ENCODE measurements at regions not wholly inside any gene's neighbourhood (a gene's known extent, or its start where the extent isn't known, plus 50 kb on each side); places are given as distances from the start of the nearest gene placed in this dataset.

DNA sequence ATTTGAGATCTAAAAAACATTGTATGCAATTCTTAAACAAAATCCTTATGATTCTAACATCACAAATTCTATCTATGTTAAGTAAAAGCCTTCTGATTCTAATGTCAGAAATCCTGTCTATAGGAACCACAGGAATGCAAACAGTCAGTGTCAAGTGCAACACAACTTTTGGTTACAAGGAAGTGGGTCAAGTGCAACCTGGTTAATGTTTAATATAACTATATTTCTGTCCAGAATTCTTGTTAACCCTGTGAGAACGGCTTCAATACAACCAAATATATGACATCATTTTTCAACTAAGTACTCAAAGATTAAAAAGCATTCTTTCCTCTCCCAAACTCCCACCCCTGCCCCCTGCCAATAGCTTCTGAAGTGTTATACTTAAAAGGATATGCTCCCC, 107.9 kb upstream of the PLEKHA5 start:
- ChIA-PET CTCF (no interaction called here), POLR2A (no interaction called here)
- Histone ChIP-seq H2AFZ (ENCODE audit: low read depth, low read length) (no peak overlapping the region), H3K79me2 (ENCODE audit: control insufficient read depth, insufficient read depth, low read length) (no peaks in the 10 kb centered on the region), H3K27me3 (ENCODE audit: control insufficient read depth in 2 of 2, insufficient read depth in 2 of 2, low read length in 2 of 2) (no peaks in the 10 kb centered on the region), H3K4me2 (ENCODE audit: insufficient read depth, low read length) (no peak overlapping the region), H4K20me1 (replicated peaks; ENCODE audit: control insufficient read depth, extremely low read depth, insufficient read depth, low read length) (no peaks in the 10 kb centered on the region), H3K4me1 (ENCODE audit: control insufficient read depth, extremely low read depth, insufficient read depth, low read length) (peaks cover 10% of the 10 kb centered on the region), H3K9me3 (replicated peaks; ENCODE audit: control insufficient read depth, insufficient read depth, low read length) (no peaks in the 10 kb centered on the region), H3K27ac (ENCODE audit: insufficient read depth, low read depth, low read length) (no peak overlapping the region), H3K36me3 (ENCODE audit: control insufficient read depth in 2 of 2, extremely low read depth in 1 of 2, insufficient read depth in 2 of 2, low read length in 2 of 2) (no peaks in the 10 kb centered on the region), H3K4me3 (replicated peaks in 1 of 3; ENCODE audit: insufficient read depth in 1 of 3, low read depth in 1 of 3, low read length in 3 of 3) (no peak overlapping the region), H3K9me1 (replicated peaks; ENCODE audit: control insufficient read depth, extremely low read depth, insufficient read depth, low read length) (no peaks in the 10 kb centered on the region), H3K9ac (replicated peaks; ENCODE audit: extremely low read depth, insufficient read depth, low read length) (no peak overlapping the region)
- no peak for FAIRE-seq
- intact Hi-C loops (cut with micrococcal nuclease) (no loop called here), dilution Hi-C loops (cut with MboI; ENCODE audit: extremely low pct_ligation_motif_present, low sequenced_read_pairs) (no loop called here)
- BruUV-seq (replicated peaks) = no TSS peak
- DNase-seq (ENCODE audit: low read depth, low spot score) = no peak
- TF ChIP-seq GATA2 (IDR thresholded peaks at IDR 0.05; ENCODE audit: insufficient read depth, insufficient read length, low read depth, low read length) = no peak
- TF ChIP-seq, protein P1, sequence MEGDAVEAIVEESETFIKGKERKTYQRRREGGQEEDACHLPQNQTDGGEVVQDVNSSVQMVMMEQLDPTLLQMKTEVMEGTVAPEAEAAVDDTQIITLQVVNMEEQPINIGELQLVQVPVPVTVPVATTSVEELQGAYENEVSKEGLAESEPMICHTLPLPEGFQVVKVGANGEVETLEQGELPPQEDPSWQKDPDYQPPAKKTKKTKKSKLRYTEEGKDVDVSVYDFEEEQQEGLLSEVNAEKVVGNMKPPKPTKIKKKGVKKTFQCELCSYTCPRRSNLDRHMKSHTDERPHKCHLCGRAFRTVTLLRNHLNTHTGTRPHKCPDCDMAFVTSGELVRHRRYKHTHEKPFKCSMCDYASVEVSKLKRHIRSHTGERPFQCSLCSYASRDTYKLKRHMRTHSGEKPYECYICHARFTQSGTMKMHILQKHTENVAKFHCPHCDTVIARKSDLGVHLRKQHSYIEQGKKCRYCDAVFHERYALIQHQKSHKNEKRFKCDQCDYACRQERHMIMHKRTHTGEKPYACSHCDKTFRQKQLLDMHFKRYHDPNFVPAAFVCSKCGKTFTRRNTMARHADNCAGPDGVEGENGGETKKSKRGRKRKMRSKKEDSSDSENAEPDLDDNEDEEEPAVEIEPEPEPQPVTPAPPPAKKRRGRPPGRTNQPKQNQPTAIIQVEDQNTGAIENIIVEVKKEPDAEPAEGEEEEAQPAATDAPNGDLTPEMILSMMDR (IDR thresholded peaks at IDR 0.05; ENCODE audit: extremely low read depth in 1 of 2, insufficient read depth in 1 of 2, low read depth in 1 of 2, low read length in 2 of 2) = no peak
- TF ChIP-seq MYC (IDR thresholded peaks at IDR 0.05; ENCODE audit: low read depth, low read length) = no peak
- no peak for TF ChIP-seq FOS (IDR thresholded peaks at IDR 0.05; ENCODE audit: borderline replicate concordance, insufficient read depth, low read length)
- no peak for TF ChIP-seq JUN (IDR thresholded peaks at IDR 0.05; ENCODE audit: borderline replicate concordance, insufficient read depth, insufficient read length, low read depth)
- no peak for TF ChIP-seq EZH2 (IDR thresholded peaks at IDR 0.05; ENCODE audit: borderline replicate concordance, low read depth, low read length, severe bottlenecking)
- TF ChIP-seq, protein P2, sequence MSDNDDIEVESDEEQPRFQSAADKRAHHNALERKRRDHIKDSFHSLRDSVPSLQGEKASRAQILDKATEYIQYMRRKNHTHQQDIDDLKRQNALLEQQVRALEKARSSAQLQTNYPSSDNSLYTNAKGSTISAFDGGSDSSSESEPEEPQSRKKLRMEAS (IDR thresholded peaks at IDR 0.05; ENCODE audit: insufficient read depth, insufficient read length) = no peak
- TF ChIP-seq POLR2A (IDR thresholded peaks at IDR 0.05; ENCODE audit: low read depth, low read length) = no peak
- no peak for TF ChIP-seq POLR2AphosphoS5 (IDR thresholded peaks at IDR 0.05; ENCODE audit: insufficient read depth, low read depth, low read length)
